GM21447 (cell line): ENCODE measurements at regions not wholly inside any gene's neighbourhood (a gene's known extent, or its start where the extent isn't known, plus 50 kb on each side); places are given as distances from the start of the nearest gene placed in this dataset.

Experiments used
- ATAC-seq: cut with Tn5 transposase; IDR thresholded peaks from one replicate; pipeline ENCODE4 v1.9.1; 2021; ENCODE audit not compliant: unreplicated experiment

DNA sequence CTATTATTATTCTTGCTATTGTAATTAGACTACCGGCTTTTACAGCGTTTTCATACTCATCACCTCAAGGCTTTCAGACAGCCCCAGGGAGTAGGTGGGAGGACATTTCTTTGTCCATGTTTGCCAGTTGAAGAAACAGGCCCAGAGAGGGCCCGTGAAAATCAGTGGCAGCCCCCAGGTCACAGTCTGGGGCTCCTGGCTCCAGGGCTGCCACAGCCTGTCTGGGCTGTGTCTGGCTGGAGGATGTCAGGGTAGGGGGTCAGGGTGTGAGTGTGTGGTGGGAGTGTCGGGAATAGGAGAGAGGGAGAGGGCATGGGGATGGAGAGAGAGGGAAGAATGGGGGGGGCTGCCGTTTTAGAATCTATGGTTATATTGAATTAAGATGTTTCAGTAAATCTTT lies 118.2 kb upstream of the TLE3 start:
- ATAC-seq: no peak

DNA sequence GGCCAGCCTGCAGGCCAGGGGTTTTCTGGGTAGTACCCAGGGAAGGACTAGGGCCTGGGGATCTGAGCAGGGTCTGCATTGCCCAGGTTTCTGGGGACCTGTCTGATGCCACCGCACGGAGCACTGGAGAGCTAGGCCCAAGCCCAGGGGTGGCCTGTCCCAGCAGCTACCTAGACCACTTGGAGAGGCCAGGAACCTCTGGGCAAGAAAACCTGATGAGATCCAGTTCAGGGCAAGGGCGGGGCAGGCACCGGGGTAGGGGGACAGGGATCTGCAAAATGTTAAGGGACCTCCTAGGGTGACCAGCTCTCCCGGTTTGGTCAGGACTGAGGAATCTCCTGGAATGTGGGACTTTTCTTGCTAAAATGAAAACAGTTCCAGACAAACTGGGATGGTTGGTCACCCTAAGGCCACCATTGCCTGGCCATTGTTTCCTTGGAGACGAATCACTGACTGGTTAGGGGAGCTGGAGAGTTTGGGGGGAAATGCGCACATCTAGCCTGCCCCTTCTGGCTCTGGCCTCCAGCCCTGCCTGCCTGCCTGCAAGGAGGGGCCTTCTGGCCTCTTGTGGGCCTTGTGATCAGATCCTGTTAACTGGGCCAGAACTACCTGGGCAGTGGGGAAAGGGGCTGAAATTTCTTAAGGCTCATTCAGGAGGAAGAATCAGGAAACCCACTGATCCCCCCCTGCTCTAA lies 117.4 kb upstream of the TLE3 start:
- ATAC-seq: no peak

DNA sequence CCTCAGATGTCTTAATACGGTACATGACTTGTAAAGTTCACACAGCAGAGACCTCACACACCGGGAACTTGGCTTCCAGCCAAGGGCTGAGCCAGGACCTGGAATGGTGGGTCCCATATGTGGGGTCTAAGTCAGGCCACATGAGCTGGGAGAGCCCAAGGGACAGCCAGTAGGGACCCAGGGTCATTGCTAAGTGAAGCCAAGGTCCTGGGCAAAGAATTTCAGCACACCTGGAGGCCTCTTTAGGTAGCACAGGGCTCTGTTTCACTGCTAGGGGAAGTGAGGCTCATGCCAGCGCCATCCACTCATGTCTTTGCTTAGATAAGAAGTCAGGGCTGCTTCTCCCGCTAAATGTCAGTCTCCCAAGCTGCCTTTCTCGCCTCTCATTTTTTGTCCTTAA lies 116.6 kb upstream of the TLE3 start:
- ATAC-seq: no peak

DNA sequence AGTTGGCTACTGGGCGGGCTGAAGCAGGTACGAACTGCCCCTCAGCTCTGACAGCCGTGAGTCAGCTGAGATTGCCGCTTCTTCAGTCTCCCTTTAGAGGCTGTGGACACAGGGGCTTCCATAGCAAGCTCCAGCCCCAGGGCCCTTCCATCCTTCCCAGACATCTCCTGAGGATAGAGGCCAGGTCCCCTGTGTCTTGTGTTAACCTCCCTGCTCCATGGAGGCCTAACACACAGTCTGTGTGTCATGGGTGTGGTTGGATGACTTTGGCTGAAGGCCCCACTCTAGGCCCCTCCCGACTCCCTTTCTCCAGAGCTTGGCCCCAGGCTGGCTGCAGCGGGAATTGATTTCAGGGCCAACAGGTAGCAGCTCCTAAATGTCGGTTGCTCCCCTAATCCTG lies 116.1 kb upstream of the TLE3 start:
- no peak for ATAC-seq

DNA sequence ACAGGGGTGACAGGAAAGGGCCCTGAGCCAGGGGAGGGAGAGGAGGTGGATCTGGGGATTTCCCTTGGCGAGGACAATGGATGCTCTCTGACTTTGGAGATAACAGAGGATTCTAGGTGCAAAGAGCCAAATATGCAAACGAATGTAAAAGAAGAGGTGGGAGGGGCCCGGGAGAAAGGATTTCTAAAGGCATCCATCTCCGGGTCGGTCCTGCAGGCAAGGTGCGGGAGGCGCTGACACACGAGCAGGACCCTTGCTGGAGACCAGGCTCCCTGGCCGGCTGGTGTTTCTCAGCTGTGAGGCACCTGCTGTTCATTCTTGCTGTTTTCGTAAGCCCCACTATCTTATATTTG lies 115.2 kb upstream of the TLE3 start:
- no peak for ATAC-seq

DNA sequence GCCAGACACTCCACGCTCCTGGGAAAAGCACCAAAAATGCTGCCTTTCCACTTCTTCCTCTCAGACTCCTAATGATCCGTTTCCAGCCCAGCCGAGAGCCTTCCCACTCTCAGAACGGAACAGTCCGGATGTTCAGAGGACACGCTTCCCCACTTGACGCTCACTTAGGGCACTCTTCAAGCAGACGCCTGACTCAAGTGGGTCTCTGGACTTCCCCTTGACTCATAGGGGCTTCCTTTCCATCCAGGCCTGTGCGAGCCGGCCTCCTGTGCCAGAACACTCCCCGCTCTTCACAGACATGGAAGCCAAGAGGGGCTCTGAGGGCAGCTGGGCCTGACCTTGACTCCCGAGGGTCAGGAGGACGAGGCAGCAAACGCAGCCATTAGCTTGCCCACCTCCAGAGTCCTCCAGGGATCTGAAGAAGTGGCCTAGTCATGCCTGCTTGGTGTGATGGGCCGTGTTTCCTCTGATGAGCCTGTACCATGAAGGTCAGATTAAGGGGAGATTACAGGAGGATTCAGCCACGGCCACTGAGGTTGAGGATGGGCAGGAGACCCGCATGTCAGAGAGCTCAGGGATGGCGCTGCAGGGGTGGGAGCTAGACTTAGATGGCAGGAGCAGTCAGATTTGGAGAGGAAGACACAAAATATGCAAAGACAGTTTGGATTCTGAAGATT lies 114.7 kb upstream of the TLE3 start:
- ATAC-seq: no peak

DNA sequence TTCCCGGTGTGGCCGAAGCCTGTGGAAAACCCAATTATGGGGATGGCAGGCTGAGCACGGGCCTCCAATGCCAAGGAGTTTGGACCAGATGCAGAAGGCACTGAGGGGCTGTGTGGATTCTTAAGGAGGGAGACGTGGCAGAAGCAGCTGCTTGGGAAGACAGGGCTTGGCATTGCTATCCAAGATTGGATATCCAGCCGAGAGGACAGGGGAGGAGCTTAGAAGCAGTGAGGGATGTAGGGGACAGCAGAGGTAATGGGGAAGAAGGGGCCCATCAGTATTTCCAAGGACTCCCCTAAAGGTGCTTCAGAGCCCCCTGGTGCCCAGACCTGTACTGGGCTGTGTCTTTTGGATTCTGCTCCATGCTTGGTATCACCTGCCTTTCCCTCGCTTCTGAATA lies 112.8 kb upstream of the TLE3 start:
- ATAC-seq: no peak

DNA sequence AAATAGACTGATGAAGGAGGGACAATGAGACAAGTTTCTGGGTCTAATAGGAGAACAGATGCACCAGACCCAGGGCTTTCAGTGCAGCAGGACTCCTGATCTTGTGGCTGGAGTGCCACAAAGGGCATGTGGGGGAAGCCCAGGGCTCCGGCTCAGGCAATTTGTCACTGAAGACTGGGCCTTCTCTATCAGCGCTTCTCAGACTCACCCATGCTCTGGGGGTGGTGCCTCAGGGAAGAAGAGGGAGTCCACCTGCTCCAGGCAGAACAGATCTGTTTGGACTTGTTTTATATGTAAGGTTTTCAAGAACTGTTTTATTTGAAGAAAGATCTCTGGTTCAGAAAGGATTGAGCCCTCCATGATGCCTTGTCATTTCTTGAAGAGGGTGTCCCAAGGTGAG lies 112.4 kb upstream of the TLE3 start:
- no peak for ATAC-seq

DNA sequence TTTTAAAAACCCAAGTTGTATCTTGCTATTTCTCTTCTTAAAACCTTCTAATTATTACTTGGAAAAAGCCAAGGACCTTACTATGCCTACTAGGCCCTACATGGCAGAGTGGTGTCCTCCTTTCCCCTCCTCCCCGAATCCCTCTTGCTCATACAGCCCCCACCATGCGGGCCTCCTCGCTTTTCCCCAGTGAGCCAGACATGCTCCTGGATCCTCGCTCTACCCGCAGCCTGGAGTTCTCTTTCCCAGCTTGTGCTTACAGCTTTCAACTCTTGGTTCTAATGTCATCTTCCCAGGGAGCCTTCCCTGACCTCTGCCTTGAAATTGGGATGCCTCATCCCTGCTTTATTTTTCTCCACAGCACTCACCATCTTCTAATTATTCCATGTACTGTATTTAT lies 111.8 kb upstream of the TLE3 start:
- no peak for ATAC-seq

DNA sequence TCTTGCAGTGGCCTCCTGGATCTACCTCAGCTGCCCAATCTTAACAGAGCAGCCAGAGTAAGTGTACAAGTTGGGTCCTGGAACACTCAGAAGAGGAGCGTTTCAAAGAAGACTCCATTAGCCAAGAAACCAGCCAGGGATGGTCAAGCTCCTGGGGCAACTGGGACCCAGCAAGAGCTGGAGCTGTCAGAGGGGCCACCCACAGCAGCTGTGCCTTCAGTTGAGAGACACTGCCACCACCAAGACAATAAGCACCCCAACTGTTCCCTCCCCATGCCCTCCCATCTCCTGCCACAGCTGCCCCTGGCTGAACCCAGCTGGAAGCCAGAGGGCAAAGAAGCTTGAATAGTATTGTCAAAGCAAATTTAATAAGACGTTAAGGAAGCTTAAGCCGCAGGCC lies 110.6 kb upstream of the TLE3 start:
- no peak for ATAC-seq

DNA sequence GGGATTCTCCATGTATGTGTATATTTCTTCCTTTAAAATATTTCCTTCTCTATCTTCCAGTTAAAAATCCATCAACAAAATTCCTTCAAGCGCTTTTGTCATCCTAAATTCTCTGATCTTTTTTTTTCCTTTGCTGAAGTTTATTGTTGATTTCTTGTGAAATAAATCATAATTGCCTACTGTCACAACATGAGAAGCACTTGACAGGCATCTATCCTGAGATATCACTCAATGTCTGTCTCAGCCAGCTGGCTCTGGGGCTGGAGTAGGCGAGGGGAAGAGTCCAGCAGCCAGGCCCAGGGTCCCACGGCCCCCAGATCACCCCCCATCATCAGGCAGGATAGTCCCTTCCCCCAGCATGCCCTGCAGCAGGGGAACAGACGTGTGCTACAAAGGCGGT lies 109.0 kb upstream of the TLE3 start:
- ATAC-seq: no peak

DNA sequence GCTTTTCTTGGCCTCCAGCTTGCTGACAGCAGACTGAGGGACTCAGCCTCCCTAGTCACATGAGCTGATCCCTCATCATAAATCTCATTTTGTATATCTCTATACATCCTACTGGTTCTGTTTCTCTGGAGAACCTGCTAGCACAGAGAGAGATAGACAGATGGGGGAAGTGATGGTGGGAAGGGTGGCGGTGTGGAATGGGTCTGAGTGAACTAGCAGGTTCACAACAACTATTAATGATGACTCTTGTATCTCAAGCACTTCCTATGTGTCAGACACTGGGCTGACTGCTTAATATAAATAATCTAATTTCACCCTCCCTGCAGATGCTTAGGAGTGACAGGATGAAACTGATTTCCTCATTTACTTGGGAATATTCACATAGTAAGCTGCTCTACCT lies 106.9 kb upstream of the TLE3 start:
- no peak for ATAC-seq

DNA sequence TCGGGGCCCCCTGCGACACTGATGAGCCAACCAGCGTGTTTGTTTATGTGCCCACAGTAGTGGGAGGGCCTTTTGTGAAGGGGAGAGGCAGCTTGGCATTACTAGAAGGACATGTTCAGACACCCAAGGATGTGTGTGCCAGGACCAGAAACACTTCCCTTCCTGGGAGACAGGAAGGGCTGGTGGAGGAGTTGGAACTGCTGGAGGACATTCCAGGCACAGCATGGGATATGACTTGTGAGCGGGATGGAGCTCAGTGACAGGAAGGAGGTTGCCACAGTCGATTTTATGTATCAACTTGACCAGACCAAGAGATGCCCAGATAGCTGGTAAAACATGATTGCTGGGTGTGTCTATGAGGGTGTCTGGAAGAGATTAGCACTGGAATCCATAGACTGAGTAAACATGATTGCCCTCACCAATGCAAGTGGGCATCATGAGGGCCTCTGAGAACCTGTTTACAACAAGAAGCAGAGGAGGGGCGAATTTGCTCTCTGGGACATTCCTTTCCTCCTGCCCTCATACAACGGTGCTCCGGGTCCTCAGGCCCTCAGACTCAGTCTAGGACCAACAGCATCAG lies 106.4 kb upstream of the TLE3 start:
- no peak for ATAC-seq

DNA sequence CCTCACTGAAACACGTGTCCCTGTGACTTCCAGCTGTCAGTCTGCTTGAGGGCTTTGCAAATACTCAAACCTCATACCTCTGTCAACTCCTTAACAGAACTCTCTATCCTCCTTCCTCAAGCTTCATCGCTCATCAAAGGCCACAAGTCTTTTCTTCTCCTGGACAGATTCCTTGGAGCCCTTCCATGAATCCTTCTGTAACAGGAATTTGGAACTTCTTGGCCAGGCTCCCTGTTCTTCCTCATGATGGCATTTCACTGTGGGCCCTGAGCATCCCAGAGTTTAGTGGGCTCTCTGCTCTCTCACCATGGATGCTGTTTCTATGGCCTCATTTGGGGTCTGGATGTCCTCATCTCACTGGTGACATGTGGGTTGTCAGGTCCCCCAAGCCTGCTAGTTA lies 105.0 kb upstream of the TLE3 start:
- no peak for ATAC-seq

DNA sequence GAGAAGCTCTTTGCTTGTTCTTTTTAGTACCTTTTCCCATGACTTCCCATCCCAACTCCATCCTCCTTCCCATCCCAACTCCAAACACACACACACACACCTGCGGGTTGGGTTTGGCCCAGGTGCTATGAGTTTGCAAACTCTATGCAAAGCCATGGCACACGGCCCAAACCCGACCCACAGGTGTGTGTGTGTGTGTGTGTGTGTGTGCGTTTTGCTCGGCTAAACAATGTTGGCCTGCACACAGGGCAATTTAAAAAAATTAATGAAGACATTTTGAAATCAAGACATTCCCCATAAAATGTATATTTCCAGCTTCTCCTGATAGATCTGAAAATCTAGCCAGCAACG lies 103.7 kb upstream of the TLE3 start:
- ATAC-seq: no peak

DNA sequence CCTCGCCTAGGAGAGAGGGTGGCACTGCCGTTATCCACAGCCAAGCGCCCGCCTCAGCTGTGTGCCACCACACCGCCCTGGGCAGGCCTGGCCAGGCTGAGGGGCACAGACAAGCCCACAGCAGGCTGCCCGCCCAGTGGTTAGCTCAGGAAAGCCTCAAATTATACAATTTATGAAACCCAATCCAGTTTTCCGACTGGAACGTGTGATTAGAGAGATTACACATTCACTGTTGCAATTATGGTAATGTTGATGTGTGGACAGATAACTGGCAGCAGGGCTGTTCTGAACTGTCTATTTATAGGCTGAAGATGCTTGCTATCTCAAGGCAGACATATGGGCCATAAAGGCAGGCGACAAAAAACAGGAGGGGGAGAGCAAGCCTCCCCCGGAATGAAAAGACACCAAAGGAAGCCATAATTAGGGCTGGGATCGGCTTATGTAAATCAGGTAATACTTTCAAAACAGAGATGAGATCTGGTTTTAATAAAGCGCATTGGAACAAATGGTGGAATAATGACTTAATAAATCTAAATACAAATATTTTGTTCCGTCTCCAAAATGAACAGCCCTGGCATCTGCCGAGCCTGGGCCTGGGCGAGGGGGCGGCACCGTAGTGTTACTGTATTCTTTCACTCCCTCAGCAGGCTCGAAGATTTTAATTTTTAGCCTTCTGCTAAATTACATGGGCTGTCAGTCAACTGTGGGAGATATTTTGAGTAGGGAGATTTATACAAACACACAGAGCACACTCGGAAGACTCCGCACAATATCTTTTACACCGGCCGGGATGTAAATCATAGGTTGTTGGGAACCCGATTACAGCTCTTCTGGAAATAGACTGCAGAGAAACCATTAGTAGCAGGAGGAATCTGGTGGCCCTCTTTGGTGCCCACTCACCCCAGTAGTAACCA lies 103.1 kb upstream of the TLE3 start:
- no peak for ATAC-seq

DNA sequence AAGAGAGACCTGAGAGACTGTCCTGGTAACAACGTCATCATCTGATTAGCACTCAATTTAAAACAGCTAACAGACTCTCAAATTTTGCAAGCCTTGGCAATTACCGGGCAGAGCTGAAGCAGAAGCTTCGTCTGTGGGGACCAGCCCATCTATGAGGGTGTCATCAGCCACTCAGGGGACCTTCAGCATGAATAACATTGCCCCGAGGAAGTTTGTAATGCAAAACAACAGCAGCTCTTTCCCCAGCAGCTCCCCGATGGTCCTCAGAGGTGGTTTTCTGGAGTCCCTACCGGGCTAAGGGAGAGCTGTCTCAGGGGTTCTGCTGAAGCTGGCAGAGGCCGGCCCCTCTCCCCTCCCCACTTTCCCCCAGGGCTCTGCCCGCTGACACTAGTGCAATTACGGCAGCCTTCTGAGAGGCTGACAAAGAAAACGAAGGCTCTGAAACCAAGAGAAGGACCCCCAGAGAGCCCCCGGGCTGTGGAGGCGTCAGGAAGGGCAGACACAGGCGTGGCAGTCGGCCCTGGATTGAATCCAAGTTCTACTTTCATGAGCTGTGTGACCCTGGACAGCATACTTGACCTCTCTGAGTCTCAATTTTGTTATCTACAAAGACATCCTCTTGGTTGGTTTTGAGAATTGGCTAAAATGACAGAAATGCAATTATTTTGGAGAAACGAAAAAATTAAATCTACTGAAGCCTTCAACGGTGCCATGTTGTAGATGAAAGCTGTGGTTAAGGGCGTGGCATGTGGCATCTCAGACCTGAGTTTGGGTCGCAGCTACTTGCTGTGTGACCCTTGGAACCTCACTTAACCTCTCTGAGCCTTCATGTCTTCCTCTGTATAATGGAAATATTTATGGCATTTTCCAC lies 102.1 kb upstream of the TLE3 start:
- ATAC-seq: no peak

DNA sequence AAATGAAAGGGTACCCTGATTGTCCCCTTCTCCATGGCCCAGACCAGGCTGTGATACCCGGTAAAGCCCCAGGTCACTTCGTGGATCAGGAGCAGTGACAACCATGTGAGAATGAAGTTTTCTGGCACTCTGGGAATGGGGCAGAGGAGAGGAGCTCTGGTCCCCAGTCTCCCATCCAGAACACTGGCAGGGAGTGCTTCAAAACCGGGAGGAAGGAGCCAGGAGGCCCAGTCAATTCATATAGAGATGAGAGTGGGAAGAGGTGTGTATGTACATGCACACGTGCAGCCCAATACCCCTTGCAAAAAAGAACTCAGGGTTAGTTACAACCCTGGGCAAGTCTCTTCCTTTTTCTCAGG lies 101.4 kb upstream of the TLE3 start:
- no peak for ATAC-seq

DNA sequence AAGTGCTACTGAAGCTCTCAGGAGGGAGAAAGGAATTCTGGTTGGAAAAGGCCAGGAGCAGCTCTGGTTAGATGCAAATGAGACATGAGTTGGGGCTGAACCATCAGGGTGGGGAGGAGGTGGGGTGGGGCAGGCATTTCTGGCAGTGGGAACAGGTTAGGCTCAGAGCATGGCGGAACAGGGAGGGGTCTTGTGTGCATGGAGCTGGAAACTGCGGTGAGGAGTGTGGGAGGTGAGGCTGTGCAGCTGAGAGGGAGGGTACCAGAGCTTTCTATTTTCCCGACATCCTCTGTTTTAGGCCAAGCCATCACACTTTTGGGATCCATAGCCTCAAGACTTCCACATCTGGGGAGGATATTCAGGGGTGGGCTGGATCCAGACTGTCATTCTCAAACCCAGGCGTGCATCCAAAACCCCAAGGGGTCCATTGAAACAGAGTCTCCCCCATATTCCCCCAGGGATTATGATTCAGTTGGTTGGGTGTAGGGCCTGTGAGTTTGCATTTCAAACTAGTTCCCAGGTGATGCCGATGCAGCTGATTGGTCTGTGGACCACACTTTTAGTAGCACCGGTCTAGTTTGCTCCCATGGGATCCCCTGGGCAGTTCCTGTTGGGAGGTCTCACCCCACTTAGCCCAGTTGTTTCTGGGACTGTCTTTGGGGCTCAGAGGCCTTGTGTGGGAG lies 100.9 kb upstream of the TLE3 start:
- no peak for ATAC-seq

DNA sequence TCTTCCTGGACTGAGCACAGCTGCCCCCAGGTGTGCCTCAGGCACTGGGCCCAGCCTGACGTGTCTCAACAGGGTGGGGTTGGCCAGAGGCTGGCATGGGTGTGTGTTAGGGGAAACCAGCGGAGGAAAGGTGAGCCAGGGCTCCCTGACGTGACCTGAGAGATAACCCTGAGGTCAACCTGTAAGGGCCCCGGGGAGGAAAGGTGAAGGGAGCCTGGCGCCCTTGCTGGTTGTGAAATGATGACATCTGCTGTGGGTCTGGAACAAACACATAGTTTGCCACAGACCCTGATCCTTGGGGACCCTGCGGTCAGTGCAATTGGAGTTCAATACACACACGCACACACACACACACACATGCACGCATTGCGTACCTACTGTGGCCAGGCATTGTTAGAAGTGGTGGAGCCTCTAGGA lies 100.2 kb upstream of the TLE3 start:
- no peak for ATAC-seq
